T-helper 1 cell (primary cell): ENCODE measurements at regions not wholly inside any gene's neighbourhood (a gene's known extent, or its start where the extent isn't known, plus 50 kb on each side); places are given as distances from the start of the nearest gene placed in this dataset.
A peak's percentile ranks its signal among the peaks of the same experiment; 100 is the strongest.
"Not testable (repeated sequence)": the region's sequence is repeated elsewhere in the genome, so short reads cannot be mapped to it uniquely, and the experiment has no call there.

ENCODE experiments used
- DNase-seq, 5 donors: peaks; one replicate each; pipeline ENCODE4 v3.0.0-alpha.2; 2012 to 2020

GRCh38 chr11:29480981-29481380 lies 535.8 kb downstream of the KCNA4 start:
- no peak for DNase-seq

GRCh38 chr11:29458252-29458651 lies 558.6 kb downstream of the KCNA4 start:
- DNase-seq = no peak

- DNase-seq = no peak
Measured at GRCh38 chr11:29452146-29452545, 564.7 kb downstream of the KCNA4 start.

DNA sequence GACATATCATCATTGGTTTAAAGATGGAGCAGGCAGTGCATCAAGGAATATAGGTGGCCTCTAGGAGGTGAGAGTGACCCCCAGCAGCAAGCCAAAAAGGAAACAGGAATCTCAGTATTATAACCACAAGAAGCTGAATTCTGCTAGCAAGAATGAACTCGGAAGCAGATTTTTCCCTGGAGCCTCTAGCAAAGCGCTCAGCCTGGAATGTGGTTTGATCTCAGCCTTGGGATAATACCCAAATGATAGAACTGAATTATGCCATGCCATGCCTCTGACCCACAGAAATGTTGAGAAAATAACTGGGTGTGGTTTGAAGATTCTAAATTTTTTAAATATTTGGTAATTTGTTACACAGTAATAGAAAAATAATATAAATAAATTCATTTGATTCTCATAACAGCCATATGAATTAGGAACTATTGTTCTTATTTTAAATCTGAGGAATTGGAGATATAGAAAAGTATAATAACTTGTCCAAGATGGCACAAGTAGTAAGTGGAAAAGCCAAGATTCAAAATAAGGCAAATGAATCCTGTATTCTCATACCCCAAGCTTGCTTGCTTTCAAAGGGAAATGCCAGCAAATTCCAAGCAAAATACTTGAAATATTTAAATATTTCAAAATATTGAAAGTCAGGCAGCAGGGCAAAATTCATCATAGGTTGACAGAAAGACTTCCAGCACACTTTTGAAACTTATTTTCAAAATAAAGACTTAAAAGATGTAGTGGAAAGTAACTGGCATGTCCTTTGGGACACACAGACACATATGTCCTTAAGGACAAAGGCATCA lies 567.4 kb downstream of the KCNA4 start:
- no peak for DNase-seq

DNA sequence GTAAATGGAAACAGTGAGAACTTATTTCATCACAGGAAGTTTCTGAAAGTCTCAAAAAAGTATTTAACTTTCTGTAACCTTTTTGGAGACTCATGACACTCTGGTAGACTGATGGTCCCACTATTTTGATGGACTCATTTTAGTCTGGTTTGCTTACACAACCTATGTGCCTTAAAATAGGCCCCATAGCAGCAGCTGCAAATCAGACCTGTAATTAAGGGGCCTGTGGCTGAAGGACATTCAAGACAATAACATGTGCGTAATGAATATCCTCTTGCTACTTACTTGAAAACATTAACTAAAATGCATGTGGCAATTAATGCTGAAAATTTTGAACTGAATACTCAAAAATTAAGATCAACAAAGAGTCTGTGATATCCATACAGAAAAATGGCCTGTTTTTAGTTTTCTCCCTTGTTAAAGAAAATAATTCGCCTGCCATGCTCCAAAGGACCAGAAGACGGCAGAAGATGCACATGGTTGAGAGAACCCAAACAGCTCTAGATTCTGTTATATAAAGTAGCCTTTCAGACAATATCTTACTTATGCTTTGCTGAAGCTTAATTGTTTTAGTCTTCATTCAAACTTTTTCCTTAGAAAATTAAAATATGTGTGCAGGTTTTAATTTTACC lies 568.5 kb downstream of the KCNA4 start:
- DNase-seq = no peak

DNA sequence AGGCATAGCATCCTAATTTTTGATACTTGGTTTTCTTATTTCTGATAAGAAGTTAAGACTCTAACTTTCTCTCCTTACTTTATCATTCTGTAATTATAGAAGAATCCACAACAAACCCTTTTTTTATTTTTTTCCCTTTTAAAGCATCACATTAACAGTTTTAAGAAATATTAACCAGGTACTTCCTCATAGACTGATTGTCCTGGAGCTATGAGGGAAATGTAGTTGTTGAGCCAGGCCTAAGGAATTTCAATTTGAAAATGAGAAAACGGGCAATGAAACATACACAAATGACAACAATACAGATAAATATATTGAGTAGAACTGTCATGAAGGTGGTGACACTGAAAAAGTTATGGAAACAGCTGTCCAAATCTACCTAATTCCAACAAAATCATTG lies 569.0 kb downstream of the KCNA4 start:
- no peak for DNase-seq

DNA sequence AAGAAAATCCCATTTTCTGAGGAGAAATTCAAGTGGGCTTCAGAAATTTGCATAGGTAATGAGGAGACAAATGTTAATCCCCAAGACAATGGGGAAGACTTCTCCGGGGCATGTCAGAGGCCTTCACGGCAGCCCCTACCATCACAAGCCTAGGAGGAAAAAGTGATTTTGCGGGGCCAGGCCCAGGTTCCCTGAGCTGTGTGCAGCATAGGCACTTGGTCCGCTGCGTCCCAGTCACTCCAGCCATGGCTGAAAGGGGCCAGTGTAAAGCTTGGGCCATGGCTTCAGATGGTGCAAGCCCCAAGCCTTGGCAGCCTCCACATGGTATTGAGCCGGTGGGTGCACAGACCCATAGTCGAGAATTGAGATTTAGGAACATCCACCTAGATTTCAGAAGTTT lies 570.7 kb downstream of the KCNA4 start:
- DNase-seq = no peak

GRCh38 chr11:29445191-29445590 lies 571.6 kb downstream of the KCNA4 start:
- DNase-seq = not testable (repeated sequence)

DNA sequence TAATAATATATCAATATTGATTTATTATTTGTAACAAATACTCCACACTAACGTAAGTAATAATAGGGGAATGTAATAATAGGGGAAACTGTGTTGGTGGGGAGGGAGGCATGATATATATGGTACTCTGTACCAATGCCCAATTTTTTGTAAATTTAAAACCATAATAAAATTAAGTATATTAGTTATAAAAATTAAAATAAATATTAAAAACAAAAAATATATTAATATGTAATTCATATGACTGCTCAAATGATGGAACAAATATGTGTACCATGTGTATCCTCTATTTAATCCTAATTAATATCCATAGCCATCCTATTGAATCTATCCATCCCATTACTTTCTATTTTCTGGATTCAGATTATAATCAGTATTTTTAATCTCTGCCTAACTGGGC lies 578.0 kb downstream of the KCNA4 start:
- DNase-seq = no peak

GRCh38 chr11:29435421-29435820 lies 581.4 kb downstream of the KCNA4 start:
- DNase-seq = no peak

DNA sequence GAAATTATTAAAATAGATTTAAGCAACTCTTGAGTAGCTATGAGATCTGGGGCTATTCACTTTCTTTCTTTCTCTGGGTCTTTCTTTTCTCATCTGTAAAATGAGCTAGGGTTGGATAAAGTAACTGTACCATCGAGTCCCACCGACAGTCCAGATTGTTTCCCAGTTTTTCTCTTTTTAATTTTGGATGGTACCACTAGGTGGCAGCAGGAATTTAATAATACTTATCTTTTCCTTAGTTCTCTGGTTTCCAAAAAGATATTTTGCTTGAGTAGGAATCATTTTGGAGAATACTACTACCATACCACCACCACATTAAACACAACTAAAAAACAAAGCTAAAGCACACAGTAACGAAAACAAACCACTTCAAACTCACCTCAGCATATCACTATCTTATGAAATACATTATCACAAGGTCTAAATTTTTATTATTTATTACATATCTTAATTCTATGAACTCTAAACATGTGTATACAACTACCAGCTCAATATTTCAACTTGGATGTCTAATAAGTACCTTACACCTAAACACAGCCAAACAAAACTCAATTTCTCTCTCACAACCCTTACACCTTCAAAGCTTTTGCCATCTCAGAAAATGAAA lies 584.0 kb downstream of the KCNA4 start:
- no peak for DNase-seq

DNA sequence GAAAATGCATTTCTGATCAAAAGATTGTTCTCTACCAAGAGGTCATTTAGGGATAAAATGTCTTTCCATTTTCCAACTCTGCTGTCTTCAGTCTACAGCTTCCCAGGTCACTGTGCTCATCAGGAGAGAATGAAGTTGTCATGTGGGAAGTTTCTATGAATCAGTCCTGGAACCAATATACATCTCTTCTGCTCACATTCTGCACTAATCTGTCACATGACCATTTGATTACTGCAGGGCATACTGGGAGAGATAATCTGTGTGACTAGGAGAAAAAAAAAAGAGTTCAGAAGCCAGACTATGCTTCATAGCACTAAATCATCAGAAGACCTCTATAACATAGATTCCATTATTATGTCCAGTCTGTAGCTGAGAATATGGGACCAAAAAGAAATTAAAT lies 611.5 kb downstream of the KCNA4 start:
- DNase-seq = no peak

DNA sequence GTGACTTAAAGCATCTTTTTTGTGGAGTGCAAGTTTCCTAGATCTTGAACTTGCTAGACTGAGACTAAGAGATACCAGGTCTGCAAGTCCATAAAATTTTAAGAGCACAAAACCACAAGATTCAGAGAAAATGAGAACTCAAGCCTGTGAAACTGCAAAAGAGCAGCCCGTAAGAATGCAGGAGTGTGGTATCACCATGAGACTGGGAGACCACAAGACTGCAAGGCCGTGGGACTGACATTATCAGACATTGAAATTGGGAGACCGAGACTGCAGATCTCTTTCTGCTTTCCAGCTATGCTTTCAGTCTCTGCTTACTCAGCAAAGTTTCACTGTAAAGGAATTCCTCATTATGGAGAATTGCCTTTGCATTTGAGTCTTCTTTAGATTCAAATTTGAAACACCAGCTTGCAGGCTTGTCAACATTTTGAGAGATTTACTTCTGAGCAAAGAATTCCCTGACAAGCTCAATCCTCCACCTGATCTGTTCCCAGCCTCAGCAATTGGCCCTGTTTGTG lies 621.2 kb downstream of the KCNA4 start:
- DNase-seq = no peak

DNA sequence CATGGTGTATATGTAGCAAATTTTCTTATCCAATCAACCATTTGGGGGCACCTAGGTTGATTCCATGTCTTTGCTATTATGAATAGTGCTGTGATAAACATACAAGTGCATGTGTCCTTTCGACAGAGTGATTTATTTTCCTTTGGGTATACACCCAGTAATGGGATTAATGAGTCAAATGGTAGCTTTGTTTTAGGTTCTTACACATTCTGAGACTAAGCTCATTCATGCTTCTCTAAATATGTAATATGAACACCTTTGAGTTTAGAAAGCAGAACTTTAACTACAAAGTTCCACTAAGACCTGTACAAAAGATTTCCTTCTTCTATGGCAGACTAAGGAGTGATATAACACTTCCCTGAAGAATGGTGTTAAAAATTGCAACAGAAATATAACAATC lies 627.0 kb downstream of the KCNA4 start:
- no peak for DNase-seq

- DNase-seq = no peak
Measured at GRCh38 chr11:29373725-29374124, 643.1 kb downstream of the KCNA4 start.

GRCh38 chr11:29368126-29368525 lies 648.7 kb downstream of the KCNA4 start:
- no peak for DNase-seq

DNA sequence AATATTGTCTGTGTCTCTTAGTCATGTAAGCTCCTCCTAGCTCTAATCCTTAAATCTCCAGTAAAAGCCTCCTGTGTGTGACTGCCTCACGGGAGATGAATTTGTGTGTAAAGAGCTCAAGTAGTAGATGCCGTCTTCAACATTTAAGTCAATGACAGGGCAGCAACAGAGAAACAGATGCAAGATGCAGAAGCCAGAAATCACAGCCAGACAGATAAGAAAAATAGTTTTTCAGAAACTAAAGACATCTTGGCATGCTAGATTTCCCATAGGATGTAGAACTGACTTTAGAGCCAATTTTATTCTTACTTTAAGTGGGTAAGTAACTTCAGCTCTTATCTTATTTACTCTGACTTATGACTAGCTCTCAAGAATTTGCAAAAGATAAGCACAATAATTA lies 652.8 kb downstream of the KCNA4 start:
- no peak for DNase-seq

DNA sequence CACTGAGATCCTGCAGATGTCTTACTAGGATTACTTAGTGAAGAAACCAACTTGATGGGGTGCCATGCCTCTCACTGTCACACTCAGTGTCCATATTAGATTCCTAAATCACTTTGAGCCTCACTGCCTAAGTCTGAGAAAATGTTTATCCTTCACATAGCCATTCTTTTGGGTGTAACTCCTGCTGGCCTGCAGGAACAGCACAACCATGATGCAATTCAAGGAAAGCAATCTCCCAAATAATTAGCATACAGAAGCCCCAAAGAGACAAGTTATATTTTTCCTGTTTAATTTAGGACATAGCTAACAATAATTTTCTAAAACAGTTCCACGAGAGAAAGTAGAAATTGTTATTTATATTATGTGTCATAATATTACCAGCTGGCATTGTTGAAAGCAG lies 655.5 kb downstream of the KCNA4 start:
- DNase-seq = no peak

- DNase-seq = no peak
Measured at GRCh38 chr11:29353833-29354232, 663.0 kb downstream of the KCNA4 start.

- DNase-seq = no peak
Measured at GRCh38 chr11:29352273-29352795, 664.5 kb downstream of the KCNA4 start.

GRCh38 chr11:29351301-29351873 lies 665.4 kb downstream of the KCNA4 start:
- DNase-seq = no peak

DNA sequence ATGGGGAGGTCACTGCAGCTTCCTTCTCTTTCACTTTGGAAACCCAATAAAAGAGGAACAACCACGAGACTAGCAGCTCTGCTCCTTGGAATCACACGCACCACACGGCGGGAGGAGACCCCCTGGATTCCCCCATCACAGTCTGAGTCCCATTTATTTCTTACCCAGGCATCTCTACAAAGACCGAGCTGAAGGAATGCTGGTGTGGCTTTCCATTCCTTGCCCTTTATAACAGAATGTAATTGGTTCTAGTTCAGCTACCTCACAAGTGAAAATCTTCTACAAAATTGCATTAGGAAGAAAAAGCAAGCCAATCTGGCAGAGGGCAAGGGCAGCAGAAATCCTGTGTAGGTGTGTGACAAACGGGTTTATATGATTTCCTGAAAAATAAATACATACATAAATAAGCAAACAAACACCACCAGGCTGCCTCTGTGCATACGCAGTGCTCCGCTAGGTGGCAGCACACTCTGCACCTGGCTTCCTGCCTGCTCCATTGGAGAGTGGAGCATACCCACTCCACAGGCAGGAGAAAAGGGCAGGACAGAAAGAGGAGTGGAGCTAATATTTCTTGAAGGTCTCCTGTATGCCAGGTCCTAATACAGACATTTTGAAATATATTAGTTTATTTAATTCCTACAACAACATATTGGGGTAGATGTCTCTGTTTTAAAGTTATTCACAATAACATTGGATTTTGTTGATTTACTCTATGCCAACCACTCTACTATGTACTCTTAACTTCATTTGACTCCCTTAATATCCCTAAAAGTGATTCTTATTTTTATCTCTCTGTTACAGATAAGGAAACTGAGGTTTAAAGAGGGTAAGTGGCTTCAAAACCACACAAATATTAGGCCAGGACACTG lies 673.1 kb downstream of the KCNA4 start:
- DNase-seq = peak in 1 of 5 donors; percentile 11
